GM20000 (cell line): ENCODE measurements at regions not wholly inside any gene's neighbourhood (a gene's known extent, or its start where the extent isn't known, plus 50 kb on each side); places are given as distances from the start of the nearest gene placed in this dataset.

ENCODE experiments used
- DNase-seq: peaks from one replicate; pipeline ENCODE4 v3.0.0; 2012; ENCODE audit warnings: low spot score
- CTCF ChIP-seq: IDR thresholded peaks from 2 replicates; pipeline ENCODE4 v1.5.1; 2012; ENCODE audit warnings: mild to moderate bottlenecking, control low read depth; ENCODE audit errors: extremely low read depth, missing control alignments

DNA sequence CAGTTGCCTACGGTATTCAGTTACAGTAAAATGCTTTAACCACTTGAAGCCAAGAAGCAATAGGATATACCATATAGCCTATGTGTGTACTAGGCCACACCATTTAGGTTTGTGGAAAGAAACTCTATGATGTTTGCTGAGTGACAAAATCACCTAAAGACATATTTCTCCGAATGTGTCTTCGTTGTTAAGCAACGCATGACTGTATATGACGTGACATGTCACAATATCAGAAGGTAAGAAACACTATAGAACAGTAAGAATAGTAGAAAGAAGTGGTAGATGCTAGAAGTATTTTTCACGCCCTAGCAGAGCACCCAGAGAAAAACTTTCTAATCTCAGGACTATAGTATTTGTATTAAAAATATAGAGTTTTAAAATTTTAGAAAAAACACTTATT is 1188.2 kb upstream of the B3GALT2 start:
- no peak for TF ChIP-seq CTCF
- DNase-seq = no peak

GRCh38 chr1:194372266-194372665 is 1185.9 kb upstream of the B3GALT2 start:
- no peak for TF ChIP-seq CTCF

DNA sequence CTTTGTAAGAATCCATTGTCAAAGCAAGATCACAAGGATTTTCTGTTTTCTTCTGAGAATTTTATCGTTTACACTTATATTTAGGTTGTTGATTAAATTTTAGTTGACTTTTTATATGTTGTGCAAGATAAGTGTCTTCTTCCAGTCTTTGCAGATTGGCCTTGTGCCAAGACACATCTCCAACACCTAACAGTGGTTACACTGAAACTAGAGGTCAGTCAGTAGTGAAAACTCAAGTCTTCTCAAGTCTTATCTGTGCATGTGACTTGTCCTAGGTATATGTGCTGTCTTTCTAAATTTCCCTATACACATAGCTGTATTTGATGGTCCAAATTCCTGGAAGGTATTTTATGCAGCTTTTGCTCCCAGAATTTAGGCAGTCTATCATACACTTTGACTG is 1183.2 kb upstream of the B3GALT2 start:
- TF ChIP-seq CTCF = no peak
- no peak for DNase-seq

More at GRCh38 chr1:194372266-194372665, 1185.9 kb upstream of the B3GALT2 start:
- no peak for DNase-seq

DNA sequence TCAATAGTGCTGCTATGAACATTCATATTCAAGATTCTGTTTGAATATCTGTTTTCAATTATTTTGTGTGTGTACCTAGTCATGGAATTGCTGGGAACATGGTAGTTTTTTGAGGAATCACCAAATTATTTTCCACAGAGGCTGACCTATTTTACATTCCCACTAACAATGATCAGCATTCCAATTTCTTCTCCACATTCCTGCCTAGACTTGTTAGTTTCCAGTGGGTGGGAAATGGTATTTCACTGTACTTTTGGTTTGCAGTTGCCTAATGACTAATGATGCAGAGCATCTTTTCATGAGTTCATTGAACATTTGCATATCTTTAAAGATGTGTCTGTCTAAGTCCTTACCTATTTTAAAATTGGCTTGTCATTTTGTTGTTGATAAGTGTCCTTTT is 1182.6 kb upstream of the B3GALT2 start:
- TF ChIP-seq CTCF = no peak
- no peak for DNase-seq

- no peak for DNase-seq
- TF ChIP-seq CTCF = no peak
Measured at GRCh38 chr1:194367121-194367520, 1180.7 kb upstream of the B3GALT2 start.

GRCh38 chr1:194366705-194367104 is 1180.3 kb upstream of the B3GALT2 start:
- TF ChIP-seq CTCF = no peak
- DNase-seq = no peak

DNA sequence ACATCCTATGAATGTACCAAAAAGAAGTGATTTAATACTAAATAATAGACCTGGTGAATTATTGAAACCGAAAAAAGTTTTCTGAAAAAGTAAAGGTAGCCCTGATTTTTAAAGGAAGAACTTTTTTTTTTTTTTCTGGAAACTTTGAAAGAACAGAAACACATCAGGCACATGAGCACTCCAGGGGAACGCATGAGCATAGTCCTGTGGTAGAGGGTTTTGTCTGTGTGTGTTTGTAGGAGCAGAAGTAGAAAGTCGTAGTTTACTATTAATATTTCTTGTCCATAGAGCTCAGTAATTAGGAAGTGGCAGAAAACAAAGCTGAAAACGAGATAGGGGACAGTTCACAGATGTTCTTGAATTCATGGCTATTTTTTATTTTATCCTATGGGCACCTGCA is 1175.9 kb upstream of the B3GALT2 start:
- DNase-seq = no peak
- no peak for TF ChIP-seq CTCF
